Ovary (tissue), 3 donors: ENCODE measurements at regions not wholly inside any gene's neighbourhood (a gene's known extent, or its start where the extent isn't known, plus 50 kb on each side); places are given as distances from the start of the nearest gene placed in this dataset.
"Not testable (repeated sequence)": the region's sequence is repeated elsewhere in the genome, so short reads cannot be mapped to it uniquely, and the experiment has no call there.

ENCODE experiments used
- EP300 ChIP-seq: sonication (generic); formaldehyde crosslinking; IDR thresholded peaks from one replicate; pipeline ENCODE4 v1.6.1; 2017; ENCODE audit warnings: antibody characterized with exemption
- POLR2A ChIP-seq: fragments of 450-650 bp; IDR thresholded peaks from one replicate; pipeline ENCODE4 v1.6.1; 2017; ENCODE audit warnings: antibody characterized with exemption, mild to moderate bottlenecking, moderate library complexity
- TF ChIP-seq, protein P1 (sequence below), 3 donors: fragments of 450-650 bp in 2 of 3; fragments of 200-600 bp in 1 of 3; IDR thresholded peaks; one replicate each; pipeline versions ENCODE4 v1.5.1 to v1.8.0; 2016 to 2022; ENCODE audit warnings: antibody characterized with exemption in 3 of 3, mild to moderate bottlenecking in 1 of 3
- donor health status: DM: no; HTN: no; CAD: no.

DNA sequence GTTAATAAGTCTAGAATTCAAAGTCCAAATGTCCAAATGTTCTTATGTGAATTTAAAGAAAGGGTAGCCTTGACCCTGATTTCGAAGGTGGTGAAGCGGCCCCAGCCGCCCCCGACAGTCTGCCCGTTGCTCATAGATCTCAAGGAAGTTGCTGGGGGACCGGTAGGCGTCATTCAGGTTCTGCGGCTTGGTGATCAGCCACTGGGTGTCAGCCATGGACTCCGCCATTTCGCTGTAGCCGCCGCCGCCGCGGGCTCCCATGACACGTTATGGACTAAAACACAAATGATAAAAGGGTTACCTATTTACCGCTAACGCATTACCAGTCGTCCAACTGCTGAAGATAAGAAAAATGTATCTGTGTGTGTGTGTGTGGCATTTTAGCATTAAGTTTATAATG lies 736.1 kb downstream of the PCDH11X start:
- not testable (repeated sequence) for TF ChIP-seq POLR2A, EP300
- TF ChIP-seq, protein P1, sequence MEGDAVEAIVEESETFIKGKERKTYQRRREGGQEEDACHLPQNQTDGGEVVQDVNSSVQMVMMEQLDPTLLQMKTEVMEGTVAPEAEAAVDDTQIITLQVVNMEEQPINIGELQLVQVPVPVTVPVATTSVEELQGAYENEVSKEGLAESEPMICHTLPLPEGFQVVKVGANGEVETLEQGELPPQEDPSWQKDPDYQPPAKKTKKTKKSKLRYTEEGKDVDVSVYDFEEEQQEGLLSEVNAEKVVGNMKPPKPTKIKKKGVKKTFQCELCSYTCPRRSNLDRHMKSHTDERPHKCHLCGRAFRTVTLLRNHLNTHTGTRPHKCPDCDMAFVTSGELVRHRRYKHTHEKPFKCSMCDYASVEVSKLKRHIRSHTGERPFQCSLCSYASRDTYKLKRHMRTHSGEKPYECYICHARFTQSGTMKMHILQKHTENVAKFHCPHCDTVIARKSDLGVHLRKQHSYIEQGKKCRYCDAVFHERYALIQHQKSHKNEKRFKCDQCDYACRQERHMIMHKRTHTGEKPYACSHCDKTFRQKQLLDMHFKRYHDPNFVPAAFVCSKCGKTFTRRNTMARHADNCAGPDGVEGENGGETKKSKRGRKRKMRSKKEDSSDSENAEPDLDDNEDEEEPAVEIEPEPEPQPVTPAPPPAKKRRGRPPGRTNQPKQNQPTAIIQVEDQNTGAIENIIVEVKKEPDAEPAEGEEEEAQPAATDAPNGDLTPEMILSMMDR (IDR thresholded peaks at IDR 0.05): not testable (repeated sequence)
